ENCODE measurements at regions not wholly inside any gene's neighbourhood (a gene's known extent, or its start where the extent isn't known, plus 50 kb on each side); places are given as distances from the start of the nearest gene placed in this dataset.
A peak's percentile ranks its signal among the peaks of the same experiment; 100 is the strongest.

GRCh38 chr10:21184984-21185383, 287.9 kb upstream of the NEBL start:
- H3K9ac ChIP-seq (ENCODE audit: low read depth, low read length), result no peak overlapping the region
- H3K4me3 ChIP-seq (ENCODE audit: low read length), result no peak overlapping the region
- 0 out of 2 replicates have a peak, but pooled peaks cover 3% of the 10 kb centered on the region for H3K9me3 ChIP-seq (ENCODE audit: insufficient read depth, low read depth, low read length)
- no peaks in the 10 kb centered on the region; the same call in 1 of the 2 replicates for H3K4me1 ChIP-seq (ENCODE audit: insufficient read depth, low read length)
- no peaks in the 10 kb centered on the region for H3K36me3 ChIP-seq (ENCODE audit: insufficient read depth, low read depth, low read length)
- H3K27me3 ChIP-seq (ENCODE audit: insufficient read depth, low read length), result no peaks in the 10 kb centered on the region
- no peak overlapping the region for H3K27ac ChIP-seq (ENCODE audit: low read length)

DNA sequence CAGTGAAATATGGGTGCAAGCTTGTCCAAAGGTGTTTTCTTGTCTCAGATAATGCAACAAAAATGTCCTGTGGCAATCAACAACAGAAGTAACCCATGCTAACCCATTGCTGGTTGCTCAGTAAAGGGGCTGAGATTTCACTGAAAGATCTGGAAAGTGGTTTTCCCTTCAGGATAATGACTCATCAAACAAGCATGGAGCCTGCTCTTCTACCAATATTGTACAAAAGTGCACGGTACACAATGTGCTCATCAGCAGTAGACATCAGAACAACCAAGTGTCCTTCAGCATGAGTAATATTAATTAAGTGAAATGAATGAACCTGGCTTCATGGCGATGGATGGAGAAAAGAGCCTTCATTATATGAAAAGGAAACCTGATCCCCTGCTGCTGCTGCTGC, 287.1 kb upstream of the NEBL start:
- no peaks in the 10 kb centered on the region; the same call in 1 of the 2 replicates for H3K4me1 ChIP-seq (ENCODE audit: insufficient read depth, low read length)
- no peaks in the 10 kb centered on the region for H3K36me3 ChIP-seq (ENCODE audit: insufficient read depth, low read depth, low read length)
- 0 out of 2 replicates have a peak, but pooled peaks cover 3% of the 10 kb centered on the region for H3K9me3 ChIP-seq (ENCODE audit: insufficient read depth, low read depth, low read length)
- no peak overlapping the region for H3K9ac ChIP-seq (ENCODE audit: low read depth, low read length)
- no peak overlapping the region for H3K4me3 ChIP-seq (ENCODE audit: low read length)
- H3K27ac ChIP-seq (ENCODE audit: low read length), result no peak overlapping the region
- H3K27me3 ChIP-seq (ENCODE audit: insufficient read depth, low read length), result no peaks in the 10 kb centered on the region

- H3K4me1 ChIP-seq (ENCODE audit: insufficient read depth, low read length), result no peaks in the 10 kb centered on the region; the same call in 1 of the 2 replicates
Observed at GRCh38 chr10:21183025-21183424, 285.9 kb upstream of the NEBL start.

GRCh38 chr10:21181451-21181850, 284.3 kb upstream of the NEBL start:
- Histone ChIP-seq H3K9me3 (ENCODE audit: insufficient read depth, low read depth, low read length) (no peaks in the 10 kb centered on the region), H3K4me1 (ENCODE audit: insufficient read depth, low read length) (no peaks in the 10 kb centered on the region; the same call in 1 of the 2 replicates), H3K4me3 (ENCODE audit: low read length) (no peak overlapping the region), H3K36me3 (ENCODE audit: insufficient read depth, low read depth, low read length) (no peaks in the 10 kb centered on the region), H3K27ac (ENCODE audit: low read length) (no peak overlapping the region), H3K9ac (ENCODE audit: low read depth, low read length) (no peak overlapping the region), H3K27me3 (ENCODE audit: insufficient read depth, low read length) (peaks cover 5% of the 10 kb centered on the region; the same call in 1 of the 2 replicates)

More at GRCh38 chr10:21183025-21183424, 285.9 kb upstream of the NEBL start:
- no peak overlapping the region for H3K27ac ChIP-seq (ENCODE audit: low read length)
- no peak overlapping the region for H3K9ac ChIP-seq (ENCODE audit: low read depth, low read length)
- no peaks in the 10 kb centered on the region for H3K36me3 ChIP-seq (ENCODE audit: insufficient read depth, low read depth, low read length)
- H3K27me3 ChIP-seq (ENCODE audit: insufficient read depth, low read length), result no peaks in the 10 kb centered on the region
- H3K9me3 ChIP-seq (ENCODE audit: insufficient read depth, low read depth, low read length), result no peaks in the 10 kb centered on the region
- H3K4me3 ChIP-seq (ENCODE audit: low read length), result no peak overlapping the region

DNA sequence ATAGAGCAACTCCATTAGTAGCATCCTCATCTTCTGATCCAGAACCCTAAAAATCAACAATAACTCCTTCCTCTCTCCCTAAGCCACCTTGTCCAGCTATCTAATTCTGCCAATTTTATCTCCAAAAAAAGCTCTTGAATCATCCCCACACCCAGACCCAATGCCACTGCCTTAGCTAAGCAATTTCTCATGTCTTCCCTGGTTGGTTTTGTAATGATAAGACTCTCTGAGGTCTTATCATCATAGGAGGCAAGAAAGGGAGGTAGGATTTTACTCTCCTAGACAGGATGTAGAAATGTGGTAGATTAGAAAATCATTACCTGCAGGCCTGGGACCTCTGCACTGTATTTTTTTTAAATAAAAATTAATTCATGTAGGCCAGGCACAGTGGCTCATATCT, 283.5 kb upstream of the NEBL start:
- Histone ChIP-seq H3K27me3 (ENCODE audit: insufficient read depth, low read length) (peaks cover 13% of the 10 kb centered on the region), H3K27ac (ENCODE audit: low read length) (no peak overlapping the region), H3K9me3 (ENCODE audit: insufficient read depth, low read depth, low read length) (no peaks in the 10 kb centered on the region), H3K4me1 (ENCODE audit: insufficient read depth, low read length) (peaks cover 1% of the 10 kb centered on the region), H3K36me3 (ENCODE audit: insufficient read depth, low read depth, low read length) (no peaks in the 10 kb centered on the region), H3K4me3 (ENCODE audit: low read length) (no peak overlapping the region), H3K9ac (ENCODE audit: low read depth, low read length) (no peak overlapping the region)

DNA sequence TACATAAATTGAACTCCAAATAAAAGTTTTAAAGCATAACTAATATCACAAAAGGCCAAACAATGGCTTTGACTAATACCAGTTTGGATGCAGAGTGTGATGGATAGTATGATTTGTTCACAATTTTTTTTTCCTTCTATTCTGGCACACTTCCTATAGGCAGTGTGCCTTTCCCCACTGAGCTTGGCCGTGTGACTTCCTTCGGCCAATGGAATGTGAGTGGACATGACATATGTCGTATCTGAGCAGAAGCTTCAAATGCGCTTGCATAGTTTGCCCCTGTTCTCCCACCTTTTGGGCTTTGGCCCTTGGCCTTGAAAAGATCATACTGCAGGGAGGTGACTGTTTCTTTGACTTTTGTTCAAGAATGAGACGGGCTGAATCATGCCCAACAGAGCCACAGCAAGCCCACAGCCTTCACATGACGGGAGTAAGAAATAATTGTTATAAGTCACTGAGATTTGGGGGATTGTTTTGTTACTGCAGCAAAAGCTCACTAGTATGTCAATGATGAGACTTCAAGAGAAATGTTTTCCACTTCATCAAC, 279.9 kb upstream of the NEBL start:
- Histone ChIP-seq H3K9me3 (ENCODE audit: insufficient read depth, low read depth, low read length) (no peaks in the 10 kb centered on the region), H3K4me3 (ENCODE audit: low read length) (no peak overlapping the region), H3K4me1 (ENCODE audit: insufficient read depth, low read length) (peaks cover 14% of the 10 kb centered on the region; the same call in 1 of the 2 replicates), H3K27ac (ENCODE audit: low read length) (no peak overlapping the region), H3K36me3 (ENCODE audit: insufficient read depth, low read depth, low read length) (no peaks in the 10 kb centered on the region), H3K9ac (ENCODE audit: low read depth, low read length) (no peak overlapping the region), H3K27me3 (ENCODE audit: insufficient read depth, low read length) (peaks cover 44% of the 10 kb centered on the region)

DNA sequence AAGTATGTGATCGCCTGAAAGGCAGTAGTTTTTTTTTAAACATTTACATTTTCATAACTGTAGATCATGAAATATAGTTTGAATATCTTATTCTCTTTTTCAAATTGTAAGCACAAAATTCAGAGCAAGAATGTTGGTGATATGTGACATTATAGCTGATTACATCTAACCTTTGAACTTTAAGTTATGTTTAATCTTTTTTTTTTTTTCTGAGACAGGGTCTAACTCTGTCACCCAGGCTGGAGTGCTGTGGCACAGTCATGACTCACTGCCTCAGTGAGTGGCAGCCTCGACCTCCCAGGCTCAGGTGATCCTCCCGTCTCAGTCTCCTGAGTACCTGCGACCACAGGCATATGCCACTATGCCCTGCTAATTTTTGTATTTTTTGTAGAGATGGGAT, 278.7 kb upstream of the NEBL start:
- no peak overlapping the region for H3K9ac ChIP-seq (ENCODE audit: low read depth, low read length)
- peaks cover 47% of the 10 kb centered on the region for H3K27me3 ChIP-seq (ENCODE audit: insufficient read depth, low read length)
- H3K36me3 ChIP-seq (ENCODE audit: insufficient read depth, low read depth, low read length), result no peaks in the 10 kb centered on the region
- H3K4me3 ChIP-seq (ENCODE audit: low read length), result peak overlapping the region; percentile 71; the same call in 1 of the 2 replicates
- peaks cover 16% of the 10 kb centered on the region; the same call in 1 of the 2 replicates for H3K4me1 ChIP-seq (ENCODE audit: insufficient read depth, low read length)
- H3K27ac ChIP-seq (ENCODE audit: low read length), result no peak overlapping the region
- H3K9me3 ChIP-seq (ENCODE audit: insufficient read depth, low read depth, low read length), result no peaks in the 10 kb centered on the region

DNA sequence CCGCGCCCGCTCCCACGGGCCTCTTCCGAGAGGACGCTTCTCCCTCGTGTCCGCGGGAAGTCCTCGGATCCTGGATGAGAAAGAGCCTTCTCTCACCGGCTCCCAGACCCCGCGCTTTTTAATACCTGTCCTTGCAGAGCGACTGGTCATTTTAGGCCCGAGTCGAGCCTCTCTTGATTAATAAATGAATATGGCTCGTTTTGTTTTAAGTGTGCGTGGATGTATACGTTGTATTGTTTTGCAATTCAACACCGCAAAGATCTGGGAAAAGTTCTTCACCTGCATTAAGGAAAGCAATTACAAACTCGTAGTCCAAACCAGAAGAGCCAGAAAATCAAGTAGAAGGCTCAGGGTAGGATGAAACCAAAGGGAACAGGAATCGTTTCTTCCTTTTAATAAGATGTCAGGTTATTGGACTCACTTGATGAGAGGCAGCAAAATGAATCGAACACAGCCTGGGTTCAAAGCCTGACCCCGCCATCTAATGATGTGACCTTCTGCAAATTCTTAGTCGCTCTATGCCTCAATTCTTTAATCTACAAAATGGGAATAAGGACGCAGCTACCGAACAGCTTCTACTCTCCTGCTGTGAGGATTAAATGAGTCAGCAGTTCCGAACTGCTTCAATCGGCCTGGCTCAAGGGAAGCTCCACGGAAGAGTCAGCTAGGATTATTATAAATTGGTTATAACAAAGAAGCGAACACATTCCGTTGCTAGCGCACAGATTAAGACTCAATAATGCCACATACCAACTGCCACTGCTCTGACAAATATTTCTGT, 277.8 kb upstream of the NEBL start:
- peaks cover 18% of the 10 kb centered on the region; the same call in 1 of the 2 replicates for H3K4me1 ChIP-seq (ENCODE audit: insufficient read depth, low read length)
- no peaks in the 10 kb centered on the region for H3K9me3 ChIP-seq (ENCODE audit: insufficient read depth, low read depth, low read length)
- peak overlapping the region; percentile 71 for H3K4me3 ChIP-seq (ENCODE audit: low read length)
- peaks cover 47% of the 10 kb centered on the region for H3K27me3 ChIP-seq (ENCODE audit: insufficient read depth, low read length)
- no peak overlapping the region; the same call in 1 of the 2 replicates for H3K9ac ChIP-seq (ENCODE audit: low read depth, low read length)
- H3K27ac ChIP-seq (ENCODE audit: low read length), result no peak overlapping the region
- no peaks in the 10 kb centered on the region for H3K36me3 ChIP-seq (ENCODE audit: insufficient read depth, low read depth, low read length)

DNA sequence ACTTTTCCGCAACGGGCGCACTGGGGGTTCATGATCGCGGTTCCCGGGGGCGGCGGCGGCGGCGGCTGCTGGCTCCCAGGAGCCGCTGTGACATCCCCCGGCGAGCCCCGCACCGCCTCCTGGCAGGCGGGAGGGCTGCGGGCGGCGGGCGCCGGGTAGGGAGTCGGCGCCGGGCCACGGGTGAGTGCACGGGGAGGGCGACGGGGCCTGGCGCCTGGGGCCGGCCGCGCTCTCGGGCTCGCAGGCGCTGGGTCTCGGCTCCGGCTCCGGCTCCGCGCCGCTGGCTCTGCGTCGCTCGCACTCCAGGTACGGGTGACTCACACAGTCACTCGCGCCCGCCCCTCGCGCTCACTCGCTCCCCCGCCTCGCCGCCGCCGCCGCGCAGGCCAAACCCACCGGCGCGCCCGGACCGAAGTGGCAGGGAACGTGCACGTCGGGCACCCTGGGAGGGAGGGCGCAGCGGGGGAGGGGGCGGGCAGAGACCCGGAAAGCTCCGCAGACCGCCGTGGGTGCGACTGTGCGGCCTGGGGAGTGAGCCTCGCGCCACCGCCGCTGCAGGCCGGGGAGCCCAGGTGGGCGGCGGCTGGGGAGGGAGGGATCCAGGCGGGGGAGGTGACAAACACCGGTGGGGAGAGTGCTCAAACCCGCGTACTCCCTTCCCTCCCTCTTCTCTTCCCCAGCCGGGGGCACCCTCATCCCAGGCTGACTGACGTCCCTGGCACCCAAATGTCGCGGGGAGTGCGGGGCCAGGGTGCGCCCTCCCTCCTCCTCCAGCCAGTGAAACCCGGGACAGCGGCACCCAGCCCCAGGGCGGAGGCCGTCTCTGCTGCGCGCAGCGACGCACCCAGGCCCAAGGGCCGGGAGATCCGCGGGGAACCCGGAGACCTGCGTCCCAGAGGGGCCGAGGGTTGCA, 276.9 kb upstream of the NEBL start:
- Histone ChIP-seq H3K9ac (ENCODE audit: low read depth, low read length) (no peak overlapping the region; the same call in 1 of the 2 replicates), H3K9me3 (ENCODE audit: insufficient read depth, low read depth, low read length) (no peaks in the 10 kb centered on the region), H3K27me3 (ENCODE audit: insufficient read depth, low read length) (peaks cover 47% of the 10 kb centered on the region), H3K27ac (ENCODE audit: low read length) (no peak overlapping the region), H3K4me3 (ENCODE audit: low read length) (peak overlapping the region; percentile 71), H3K4me1 (ENCODE audit: insufficient read depth, low read length) (peaks cover 18% of the 10 kb centered on the region; the same call in 1 of the 2 replicates), H3K36me3 (ENCODE audit: insufficient read depth, low read depth, low read length) (no peaks in the 10 kb centered on the region)

GRCh38 chr10:21172930-21173801, 276.1 kb upstream of the NEBL start:
- H3K9me3 ChIP-seq (ENCODE audit: insufficient read depth, low read depth, low read length), result no peaks in the 10 kb centered on the region
- no peak overlapping the region for H3K27ac ChIP-seq (ENCODE audit: low read length)
- peak overlapping the region; percentile 71 for H3K4me3 ChIP-seq (ENCODE audit: low read length)
- H3K9ac ChIP-seq (ENCODE audit: low read depth, low read length), result 0 out of 2 replicates have a peak overlapping the region, but pooled peaks have one; percentile 7
- peaks cover 18% of the 10 kb centered on the region; the same call in 1 of the 2 replicates for H3K4me1 ChIP-seq (ENCODE audit: insufficient read depth, low read length)
- H3K27me3 ChIP-seq (ENCODE audit: insufficient read depth, low read length), result peaks cover 47% of the 10 kb centered on the region
- no peaks in the 10 kb centered on the region for H3K36me3 ChIP-seq (ENCODE audit: insufficient read depth, low read depth, low read length)

Measured in iPS-20b (cell line).